Fibroblast of lung (primary cell): ENCODE measurements at regions not wholly inside any gene's neighbourhood (a gene's known extent, or its start where the extent isn't known, plus 50 kb on each side); places are given as distances from the start of the nearest gene placed in this dataset.

Experiments used
- CTCF ChIP-seq, 2 donors: IDR thresholded peaks in 1 of 2; conservative IDR thresholded peaks in 1 of 2; 1 replicate in 1 of 2; 2 replicates in 1 of 2; pipeline ENCODE4 v1.5.1; 2011 to 2012; ENCODE audit warnings: low read length in 2 of 2, control low read depth in 1 of 2, inconsistent platforms in 1 of 2, low read depth in 1 of 2, mild to moderate bottlenecking in 1 of 2
- EZH2 ChIP-seq: IDR thresholded peaks from 2 replicates; pipeline ENCODE4 v1.5.1; 2012; ENCODE audit warnings: low read length, control low read depth, mild to moderate bottlenecking; ENCODE audit errors: missing control alignments

- TF ChIP-seq CTCF (conservative IDR thresholded peaks at IDR 0.05 in 1 of 2, IDR thresholded peaks at IDR 0.05 in 1 of 2; ENCODE audit: low read depth in 1 of 2, low read length in 2 of 2) = no peak
- no peak for TF ChIP-seq EZH2
Observed at GRCh38 chr5:116964438-116964837, 389.8 kb upstream of the SEMA6A start.
